Right lobe of liver (tissue), 4 donors: ENCODE measurements at regions not wholly inside any gene's neighbourhood (a gene's known extent, or its start where the extent isn't known, plus 50 kb on each side); places are given as distances from the start of the nearest gene placed in this dataset.

Experiments used
- POLR2A ChIP-seq: fragments of 450-650 bp; IDR thresholded peaks from one replicate; pipeline ENCODE4 v1.6.1; 2017; ENCODE audit warnings: antibody characterized with exemption, mild to moderate bottlenecking
- TF ChIP-seq, protein P1 (sequence below), 4 donors: fragments of 200-600 bp in 3 of 4; fragments of 450-650 bp in 1 of 4; IDR thresholded peaks; one replicate each; pipeline versions ENCODE4 v1.5.1 to v1.8.0; 2016 to 2022; ENCODE audit warnings: antibody characterized with exemption in 4 of 4, mild to moderate bottlenecking in 2 of 4
- donor health status: DM: no; HTN: no; CAD: no.
- donor health status: DM: no; HTN: no; CAD: no.
- donor health status: DM: no; HTN: yes; CAD: no.

DNA sequence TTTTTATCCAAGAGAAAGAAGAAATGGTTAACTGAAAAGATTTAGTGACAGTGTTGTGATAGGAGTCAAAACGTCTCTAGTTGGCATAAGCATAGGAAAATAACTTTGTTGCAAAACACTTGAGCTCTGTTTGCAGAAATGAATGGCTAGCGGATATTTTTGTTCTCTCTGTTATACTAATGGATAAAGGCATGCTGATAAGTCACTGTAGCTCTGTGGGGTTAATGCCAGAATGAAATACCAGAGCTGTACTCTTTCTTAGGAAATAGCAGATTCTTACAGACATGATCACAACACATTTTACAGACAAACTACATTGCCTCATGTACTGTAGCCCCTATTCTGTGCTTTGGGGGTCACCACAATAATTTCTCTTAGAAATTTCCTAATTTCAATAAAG is 202.8 kb downstream of the DMRTA1 start:
- no peak for TF ChIP-seq POLR2A
- TF ChIP-seq, protein P1, sequence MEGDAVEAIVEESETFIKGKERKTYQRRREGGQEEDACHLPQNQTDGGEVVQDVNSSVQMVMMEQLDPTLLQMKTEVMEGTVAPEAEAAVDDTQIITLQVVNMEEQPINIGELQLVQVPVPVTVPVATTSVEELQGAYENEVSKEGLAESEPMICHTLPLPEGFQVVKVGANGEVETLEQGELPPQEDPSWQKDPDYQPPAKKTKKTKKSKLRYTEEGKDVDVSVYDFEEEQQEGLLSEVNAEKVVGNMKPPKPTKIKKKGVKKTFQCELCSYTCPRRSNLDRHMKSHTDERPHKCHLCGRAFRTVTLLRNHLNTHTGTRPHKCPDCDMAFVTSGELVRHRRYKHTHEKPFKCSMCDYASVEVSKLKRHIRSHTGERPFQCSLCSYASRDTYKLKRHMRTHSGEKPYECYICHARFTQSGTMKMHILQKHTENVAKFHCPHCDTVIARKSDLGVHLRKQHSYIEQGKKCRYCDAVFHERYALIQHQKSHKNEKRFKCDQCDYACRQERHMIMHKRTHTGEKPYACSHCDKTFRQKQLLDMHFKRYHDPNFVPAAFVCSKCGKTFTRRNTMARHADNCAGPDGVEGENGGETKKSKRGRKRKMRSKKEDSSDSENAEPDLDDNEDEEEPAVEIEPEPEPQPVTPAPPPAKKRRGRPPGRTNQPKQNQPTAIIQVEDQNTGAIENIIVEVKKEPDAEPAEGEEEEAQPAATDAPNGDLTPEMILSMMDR (IDR thresholded peaks at IDR 0.05), result no peak
